NCI-H524 treated with DMSO at 0.1 percent for 48 hours (cell line): ENCODE measurements at regions not wholly inside any gene's neighbourhood (a gene's known extent, or its start where the extent isn't known, plus 50 kb on each side); places are given as distances from the start of the nearest gene placed in this dataset.
"Not testable (repeated sequence)": the region's sequence is repeated elsewhere in the genome, so short reads cannot be mapped to it uniquely, and the experiment has no call there.

Source experiments
- DNase-seq: peaks from one replicate; lab custom pipeline; 2025; lab: John Stamatoyannopoulos, UW

DNA sequence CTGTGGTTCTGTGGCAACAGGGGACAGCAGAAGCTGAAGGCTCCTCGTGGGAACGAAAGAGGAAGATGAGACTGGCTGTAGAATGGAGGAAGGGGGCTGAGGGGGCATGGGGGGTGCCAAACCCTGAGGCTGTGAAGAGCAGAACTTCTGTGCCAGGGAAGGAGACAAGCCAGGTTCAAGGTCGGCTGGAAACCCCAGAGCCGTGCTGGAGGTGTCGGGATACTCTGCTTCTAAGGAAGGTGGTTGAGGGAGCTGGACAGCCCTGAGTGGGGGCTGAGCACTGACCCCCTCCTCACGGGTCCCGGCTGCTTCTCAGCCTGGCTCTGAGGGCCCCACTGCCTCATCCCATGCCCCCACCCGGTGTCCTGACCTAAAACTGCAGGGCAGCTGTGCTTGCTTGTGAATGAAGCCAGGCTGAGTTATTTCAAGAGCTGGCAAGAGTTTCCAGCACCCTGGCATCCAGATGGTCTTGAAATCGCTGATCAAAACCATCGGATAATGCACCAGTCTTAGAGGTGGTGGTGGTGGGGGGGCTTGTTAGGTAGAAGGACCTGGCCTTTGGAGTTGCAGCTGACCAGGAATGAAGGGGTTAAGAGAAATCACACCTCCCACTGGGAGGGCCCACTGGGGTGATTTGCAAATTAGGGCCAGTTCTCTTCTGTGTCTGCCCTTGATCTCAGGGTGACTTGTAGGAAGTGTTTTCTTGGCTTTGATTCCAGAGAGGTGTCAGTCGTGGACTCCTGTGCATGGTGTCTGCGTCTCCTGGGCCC is 218.9 kb upstream of the C1orf174 start:
- no peak for DNase-seq

DNA sequence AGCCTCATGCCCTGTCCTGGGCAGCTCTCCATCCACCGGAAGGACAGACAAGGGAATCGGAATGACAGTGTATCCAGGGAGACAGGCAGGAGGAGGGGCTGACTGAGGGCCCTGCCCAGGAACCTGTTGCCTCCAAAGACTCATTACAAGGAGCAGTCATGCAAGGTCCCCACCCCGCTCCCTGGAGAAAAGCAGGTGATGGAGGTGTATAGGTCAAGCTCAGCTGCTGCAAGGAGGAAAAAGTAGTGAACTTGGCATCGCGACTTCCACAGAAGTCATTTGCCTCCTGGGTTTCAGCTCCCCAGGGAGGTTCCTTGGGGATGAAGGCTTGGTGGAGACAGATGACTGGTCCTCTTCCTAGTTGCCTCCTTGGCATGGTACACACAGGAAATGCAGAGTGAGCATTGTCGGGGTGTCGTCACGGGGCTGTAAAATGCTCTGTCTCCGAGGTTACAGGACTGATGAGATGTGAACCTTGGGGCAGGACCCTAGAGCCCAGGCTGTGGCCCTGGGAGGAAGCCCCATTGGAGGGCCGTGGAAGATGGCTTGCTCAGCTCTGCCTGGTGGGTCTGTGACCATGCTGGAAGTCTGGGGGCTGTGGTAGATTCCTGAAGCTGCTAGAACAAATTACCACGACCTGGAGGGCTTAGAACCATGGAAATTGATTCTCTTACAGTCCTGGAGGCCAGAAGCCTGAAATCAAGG is 219.6 kb upstream of the C1orf174 start:
- DNase-seq = no peak

DNA sequence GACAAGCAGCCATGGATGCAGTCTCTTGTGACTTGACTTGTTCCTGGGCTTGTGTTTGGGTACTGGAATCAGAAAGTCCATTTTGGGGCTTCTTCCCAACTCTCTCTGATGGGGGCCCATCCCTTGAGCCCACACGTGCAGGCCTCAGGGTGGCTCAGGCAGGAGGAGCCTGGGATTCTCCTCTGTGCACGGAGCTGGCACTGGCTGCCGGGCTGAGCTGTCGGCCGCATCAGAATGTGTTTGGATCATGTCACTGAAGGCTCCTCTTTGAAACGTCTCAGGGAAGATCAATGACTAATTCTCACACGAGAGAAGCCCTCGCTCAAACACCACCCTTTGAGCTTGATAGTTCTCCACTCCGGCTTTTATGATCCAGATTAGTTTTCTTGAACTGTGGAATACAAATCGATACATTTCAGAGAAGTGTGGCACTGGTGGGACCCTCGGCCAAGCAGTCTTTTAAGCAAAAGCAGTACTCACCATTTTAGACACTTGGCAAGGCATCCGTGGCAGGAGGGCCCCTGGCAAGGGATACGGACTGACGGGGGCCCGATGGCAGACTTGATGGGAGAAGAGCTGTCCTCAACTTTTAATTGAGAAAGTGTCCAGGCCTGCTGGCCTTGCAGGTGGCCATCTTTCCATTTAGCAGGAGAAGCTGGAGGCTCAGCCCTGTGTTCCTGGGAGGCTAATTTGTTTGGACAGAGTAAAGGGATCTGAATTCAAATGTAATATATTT is 220.7 kb upstream of the C1orf174 start:
- no peak for DNase-seq

DNA sequence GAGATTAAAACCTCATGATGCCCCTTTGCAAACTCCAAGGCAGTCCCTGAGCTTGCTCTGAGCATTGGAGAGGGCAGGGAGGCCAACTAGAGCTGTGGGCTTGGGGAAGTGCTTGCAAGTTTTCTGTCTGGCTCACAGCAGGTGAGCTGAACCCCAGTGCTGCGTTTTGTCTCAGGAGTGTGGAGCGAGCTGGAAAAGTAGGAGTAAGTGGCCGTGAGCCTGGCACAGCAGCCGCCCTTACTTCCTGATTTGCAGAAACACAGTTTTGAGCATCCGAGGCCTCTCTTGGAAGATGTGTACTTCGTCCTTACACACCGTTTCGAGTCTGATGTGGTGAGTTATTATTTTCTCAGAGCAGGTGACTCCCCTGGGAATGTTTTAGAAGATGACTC is 221.2 kb upstream of the C1orf174 start:
- DNase-seq = no peak

DNA sequence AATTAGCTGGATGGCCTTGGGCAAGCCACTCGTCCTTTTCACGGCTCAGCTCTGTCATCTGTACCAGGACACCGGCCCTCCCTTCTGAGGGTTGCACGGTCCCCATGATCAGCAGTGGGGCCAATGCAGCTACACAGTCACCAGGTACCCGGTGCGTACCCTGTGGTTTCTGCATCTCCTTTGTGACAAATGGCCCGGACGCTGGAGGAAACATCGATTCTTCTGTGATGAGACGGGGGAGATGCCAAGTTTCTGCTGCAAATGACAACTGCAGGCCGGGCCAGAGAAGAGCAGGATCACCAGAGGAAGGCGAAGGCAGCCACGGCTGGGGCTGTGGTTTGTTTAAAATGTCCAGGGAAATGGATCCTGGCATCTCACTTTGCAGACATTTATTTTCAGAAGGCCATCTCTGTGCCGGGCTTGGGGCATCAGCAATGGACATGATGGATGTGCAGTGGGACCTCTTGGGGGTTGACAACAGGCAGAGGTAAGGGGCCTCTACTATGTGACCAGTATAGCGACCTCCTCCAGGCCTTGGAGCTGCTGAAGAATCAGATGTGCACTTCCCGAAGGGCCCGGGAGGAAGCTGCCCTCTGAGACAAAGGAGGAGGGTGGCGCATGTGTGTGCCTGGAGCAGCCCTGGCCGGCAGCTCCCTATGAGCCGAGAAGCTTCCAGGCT is 221.9 kb upstream of the C1orf174 start:
- DNase-seq = no peak

DNA sequence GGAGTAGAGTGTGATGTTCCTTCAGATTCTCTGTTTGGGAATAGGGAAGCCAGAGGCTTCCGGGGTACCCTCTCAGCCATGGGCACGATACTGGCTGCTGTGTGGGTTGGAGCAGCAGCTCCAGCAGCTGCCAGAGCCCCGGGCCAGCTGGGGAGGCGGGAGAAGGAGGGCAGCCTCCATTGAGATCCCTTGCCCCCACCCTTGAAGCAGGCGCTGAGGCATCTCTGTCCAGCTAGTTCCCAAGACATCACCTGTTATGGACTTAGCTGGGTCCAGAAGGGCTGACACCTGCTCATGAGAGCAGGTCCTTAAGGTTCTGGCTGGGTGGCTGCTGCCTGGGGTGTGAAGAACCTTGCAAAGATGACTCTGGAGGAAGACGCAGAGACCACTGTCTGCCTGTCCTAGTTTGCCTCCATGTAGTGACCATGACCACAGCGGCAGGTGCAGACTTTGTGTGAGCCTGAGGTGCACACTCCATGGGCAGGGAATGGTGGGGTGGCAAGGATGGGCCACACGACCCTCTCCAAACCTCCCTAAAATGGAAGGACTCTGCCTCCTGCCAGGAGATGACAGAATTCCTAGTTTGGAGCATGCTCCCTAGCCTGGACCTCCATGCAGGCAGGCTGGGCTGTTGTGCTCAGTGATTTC is 222.6 kb upstream of the C1orf174 start:
- DNase-seq = no peak

DNA sequence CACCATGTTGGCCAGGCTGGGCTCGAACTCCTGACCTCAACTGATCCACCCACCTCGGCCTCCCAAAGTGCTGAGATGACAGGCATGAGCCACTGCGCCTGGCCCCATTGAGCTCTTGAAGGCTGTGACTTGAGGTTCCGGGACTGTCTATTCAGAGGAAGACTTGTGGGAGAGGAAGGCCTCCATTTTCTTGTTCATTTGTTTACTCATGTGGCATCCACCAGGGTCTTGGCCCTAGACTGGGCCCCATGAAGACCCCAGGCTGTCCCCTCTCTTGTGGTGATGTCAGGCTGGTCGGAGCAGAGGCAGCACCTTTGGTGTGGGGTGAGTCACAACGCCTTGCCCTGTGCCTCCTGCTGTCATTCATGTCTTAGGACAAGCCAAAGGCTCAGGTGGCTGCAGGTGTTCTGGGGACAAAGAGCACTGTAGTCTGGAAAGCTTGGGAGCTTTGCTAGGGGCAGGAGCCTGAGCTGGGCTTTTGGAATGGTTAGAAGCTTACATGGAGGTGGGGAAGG is 224.6 kb upstream of the C1orf174 start:
- DNase-seq = no peak

DNA sequence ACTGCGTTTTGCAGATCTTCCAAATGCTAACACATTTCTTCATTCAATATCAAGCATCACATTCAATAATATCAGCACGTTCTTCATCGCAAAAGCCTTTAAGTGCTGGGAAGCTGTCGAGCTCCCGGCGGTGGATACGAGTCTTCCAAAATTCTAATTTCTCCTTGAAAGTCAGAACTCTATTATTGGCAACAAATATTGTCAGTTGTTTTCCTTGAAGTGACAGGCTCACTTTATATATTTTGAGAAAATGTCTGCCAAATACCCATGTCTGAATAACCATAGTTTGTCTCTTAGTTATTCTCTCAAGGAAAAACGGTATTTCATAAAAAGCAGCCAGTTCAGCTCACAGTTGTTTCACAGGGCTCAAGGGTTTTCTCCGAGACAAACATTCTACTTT is 226.2 kb upstream of the C1orf174 start:
- no peak for DNase-seq

DNA sequence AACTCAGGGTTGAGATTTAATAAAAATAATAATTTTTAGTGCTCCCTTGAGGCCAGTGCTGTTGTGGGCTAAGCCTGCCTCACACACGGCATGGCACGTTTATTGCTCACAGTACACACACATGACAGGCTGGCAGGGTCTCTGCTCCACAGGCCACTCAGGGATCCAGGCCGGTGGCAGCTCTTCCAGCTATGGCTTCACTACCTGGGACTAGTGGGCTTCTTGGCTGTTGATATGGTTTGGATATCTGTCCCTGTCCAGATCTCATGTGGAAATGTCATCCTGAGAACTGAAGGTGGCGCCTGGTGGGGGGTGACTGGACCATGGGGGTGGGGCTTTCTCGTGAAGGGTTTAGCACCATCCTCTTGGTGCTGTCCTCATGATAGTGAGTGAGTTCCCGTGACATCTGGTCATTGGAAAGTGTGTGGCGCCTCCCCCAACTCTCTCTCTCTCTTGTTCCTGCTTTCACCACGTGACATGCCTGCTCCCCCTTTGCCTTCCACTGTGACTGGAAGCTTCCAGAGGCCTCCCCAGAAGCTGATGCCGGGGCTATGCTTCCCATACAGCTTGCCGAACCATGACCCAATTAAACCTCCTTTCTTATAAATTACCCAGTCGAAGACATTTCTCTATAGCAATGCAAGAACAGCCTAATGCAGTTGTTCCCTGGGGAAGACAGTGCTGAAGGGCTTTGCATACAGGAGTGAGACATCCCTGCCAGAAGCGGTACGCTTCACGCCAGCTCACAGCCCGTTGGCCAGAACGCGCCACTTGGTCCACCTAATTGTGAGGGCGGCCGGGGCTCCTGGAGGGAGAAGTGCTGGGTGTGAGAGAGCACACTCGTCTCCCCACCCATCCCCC is 226.9 kb upstream of the C1orf174 start:
- no peak for DNase-seq

DNA sequence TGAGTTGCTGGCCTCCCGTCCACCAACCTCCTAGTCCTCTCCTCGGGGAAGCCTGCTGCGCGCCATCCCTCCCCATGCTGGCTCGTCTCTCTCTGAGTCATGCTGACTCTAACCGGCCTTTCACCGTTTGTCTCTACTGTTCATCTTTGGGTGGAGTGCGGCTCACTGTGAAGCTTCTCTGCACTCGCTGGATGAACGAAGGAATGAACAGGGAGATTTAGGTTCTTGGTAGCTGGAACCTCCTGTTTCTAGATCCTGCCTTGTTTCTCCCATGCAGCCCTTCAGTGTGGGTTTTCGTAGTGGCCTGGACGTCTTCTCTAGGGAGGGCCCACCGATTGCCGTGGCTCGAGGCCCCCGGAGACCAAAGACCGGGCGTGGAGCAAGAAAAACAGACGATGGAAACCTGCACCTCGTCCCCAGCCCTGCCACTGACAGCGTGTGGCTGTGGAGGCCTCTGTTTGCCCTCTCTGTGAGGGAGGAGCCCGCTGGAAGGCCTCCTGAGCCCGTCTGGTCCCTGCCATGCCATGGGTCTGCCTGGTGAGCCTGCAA is 227.6 kb upstream of the C1orf174 start:
- DNase-seq = no peak

DNA sequence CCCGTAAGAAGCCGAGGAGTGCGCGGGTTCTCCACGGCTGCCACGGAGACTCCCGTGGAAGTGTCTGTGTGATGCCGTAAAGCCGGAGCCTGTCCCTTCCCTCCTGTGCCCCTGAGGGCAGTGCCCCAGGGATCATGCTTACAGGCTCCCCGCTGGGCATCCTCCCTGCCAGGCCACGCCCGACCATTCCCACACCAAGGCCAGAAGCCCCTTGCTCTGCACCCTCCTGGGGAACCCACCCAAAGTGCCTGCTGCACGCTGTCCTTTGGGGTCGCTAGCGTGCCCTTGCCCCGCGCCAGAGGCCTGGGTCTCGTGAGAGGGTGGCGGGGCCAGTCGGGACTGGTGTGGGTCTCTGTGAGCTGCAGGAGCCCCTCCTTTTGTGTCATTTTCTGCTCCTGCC is 228.5 kb upstream of the C1orf174 start:
- DNase-seq = no peak

DNA sequence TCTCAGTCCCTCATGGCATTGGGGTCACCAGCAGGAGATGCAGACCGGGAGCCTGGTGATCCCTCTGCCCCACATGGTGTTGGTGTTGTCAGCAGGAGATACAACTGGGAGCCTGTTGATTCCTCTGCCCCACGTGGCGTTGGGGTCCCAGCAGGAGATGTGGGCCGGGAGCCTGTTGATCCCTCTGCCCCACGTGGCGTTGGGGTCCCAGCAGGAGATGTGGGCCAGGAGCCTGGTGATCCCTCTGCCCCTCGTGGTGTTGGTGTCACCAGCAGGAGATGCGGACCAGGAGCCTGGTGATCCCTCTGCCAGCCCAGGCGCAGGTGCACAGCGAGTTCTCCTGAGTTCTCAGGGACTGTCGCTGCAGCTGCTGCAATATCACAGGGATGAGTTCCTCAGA is 229.6 kb upstream of the C1orf174 start:
- DNase-seq = no peak

DNA sequence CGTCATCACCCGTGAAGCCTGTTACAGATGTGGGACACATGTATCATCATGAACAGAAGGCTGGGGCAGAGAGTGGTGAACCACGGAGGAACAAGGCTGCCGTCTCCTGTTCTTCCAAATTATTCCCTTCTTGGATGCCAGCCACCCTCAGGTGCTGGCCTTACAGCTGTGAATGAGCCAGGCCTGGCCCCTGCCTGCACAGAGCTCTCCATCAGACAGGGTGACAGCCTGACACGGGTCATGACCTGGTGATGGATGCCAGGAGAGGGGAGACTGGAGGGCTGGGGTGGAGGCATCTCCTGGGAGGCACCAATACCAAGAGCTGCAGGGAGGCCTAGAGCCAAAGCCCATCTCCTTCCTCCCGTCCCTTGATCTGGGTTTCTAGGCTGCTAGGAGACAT is 230.0 kb upstream of the C1orf174 start:
- no peak for DNase-seq

DNA sequence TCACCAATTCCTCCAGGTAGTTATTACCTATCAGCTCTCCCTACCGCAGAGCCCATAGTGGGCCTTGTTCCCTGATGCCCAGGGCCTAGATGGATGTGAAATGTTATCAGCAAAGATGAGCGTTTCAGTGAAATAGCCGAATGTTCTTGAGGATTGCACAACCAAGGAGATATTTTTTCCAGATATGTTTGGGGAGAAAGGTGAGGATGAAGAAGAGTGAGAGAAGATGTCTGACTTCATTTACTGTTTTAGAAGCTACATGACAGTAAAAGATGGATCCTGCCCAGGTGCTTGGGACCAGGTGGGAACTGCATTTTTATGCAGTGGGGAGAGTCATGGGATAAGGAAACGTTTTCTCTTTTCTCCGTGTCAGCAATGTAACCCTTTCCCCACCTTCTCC is 231.7 kb upstream of the C1orf174 start:
- DNase-seq = no peak

DNA sequence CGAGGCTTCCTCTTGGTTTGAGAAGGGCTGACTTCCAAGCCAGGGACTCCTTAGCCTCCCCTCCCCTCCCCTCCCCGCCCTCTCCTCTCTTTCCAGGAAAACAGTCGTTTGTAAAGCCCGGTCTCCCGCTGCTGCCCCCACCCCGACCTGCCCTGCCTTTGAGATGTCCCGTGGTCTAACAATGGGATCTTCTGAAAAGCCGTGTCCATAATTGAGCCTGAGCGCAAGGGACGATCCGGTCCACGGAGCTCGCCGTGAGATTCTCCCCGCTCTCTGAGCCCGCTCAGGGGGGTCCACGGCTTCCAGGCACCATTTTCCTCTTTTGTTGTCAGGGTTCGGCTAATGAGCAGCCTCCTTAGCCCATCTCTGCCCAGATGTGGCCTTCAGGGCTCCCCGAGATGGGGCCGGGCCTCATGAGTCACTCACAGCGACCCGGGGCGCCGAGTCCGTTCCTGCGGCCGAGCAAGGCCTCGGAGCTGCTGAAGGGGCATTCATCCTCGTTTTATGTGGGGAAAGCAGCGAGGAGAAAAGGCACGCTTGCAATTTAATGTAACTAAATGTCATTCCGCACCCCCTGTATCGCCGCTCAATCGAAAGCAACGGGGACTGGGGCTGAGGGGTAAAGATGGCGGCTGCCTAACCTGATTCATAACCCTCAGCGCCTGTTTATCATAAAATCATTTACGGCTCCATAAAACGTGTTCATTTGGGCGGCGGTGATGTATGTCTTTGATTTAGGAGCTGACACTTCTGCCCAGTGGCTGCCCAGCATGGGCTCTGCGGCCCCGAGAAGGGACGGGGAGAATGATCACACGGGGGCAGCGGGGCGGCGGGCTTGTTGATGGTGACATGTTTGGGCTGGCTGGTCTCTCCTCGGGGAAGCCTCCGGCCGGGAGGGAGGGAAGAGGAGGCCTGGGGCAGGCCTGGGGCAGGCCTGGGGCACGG is 232.6 kb upstream of the C1orf174 start:
- DNase-seq = no peak

DNA sequence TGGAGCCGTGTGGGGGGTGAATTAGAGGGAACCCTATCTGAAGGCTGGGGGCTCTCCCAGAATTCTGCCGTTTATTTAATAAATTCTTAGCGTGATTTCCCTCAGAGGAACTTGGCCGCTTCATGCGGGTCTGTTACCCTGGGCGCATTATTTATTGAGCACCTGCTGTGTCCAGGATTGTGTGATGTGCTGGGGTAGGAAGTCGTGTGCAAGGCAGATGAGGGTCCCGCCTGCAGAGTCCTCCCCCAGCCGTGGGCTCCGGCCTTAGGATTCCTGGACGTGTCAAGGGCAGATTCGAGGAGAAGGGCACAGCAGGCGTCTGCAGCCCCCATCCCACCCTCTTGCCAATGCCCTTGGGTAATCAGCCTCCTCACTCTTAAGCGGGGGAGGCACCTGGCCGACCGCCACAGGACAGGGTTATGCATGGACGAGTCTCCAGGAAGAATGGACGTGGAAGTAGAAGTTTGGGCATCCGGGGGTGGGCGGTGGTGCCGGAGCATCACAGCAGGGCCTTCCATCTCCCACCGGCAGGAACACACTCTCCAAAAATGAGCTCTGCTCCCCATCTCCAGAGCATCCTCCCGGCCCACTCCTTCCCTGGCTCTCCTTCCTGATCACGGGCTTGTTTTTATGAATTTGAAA is 233.3 kb upstream of the C1orf174 start:
- no peak for DNase-seq

DNA sequence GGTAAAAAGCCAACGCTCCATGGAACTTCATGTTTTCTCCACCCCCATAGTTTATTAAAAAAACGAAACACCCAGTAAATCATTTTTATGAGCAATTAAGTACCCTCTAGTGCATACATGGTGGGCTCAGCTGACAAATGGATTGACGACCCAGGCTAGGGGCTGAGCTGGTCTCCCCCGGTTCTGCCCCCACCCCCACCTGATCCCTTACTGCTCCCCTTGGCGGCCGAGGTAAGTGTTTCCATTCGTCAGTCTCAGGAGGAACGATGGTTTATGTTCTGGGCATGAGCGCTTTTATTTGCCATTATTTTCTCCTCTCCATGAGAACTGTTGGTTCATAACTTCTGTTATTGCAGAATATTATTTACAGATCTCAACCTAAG is 233.9 kb upstream of the C1orf174 start:
- DNase-seq = no peak

DNA sequence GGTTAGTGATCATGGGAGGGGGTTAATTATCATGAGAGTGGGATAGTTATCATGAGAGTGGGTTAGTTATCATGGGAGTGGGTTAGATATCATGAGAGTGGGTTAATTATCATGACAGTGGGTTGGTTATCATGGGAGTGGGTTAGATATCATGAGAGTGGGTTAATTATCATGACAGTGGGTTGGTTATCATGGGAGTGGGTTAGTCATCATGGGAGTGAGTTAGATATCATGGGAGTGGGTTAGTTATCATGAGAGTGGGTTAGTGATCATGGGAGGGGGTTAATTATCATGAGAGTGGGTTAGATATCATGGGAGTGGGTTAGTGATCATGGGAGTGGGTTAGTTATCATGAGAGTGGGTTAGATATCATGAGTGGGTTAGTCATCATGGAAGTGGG is 235.8 kb upstream of the C1orf174 start:
- not testable (repeated sequence) for DNase-seq
